ENCODE measurements at regions not wholly inside any gene's neighbourhood (a gene's known extent, or its start where the extent isn't known, plus 50 kb on each side); places are given as distances from the start of the nearest gene placed in this dataset.

- intact Hi-C loops (cut with DNase I), result no loop called here
- Histone ChIP-seq H3K9me3 (no peaks in the 10 kb centered on the region), H3K4me1 (no peaks in the 10 kb centered on the region), H3K36me3 (no peaks in the 10 kb centered on the region), H3K27me3 (ENCODE audit: low read depth) (no peaks in the 10 kb centered on the region), H3K4me3 (no peak overlapping the region), H3K27ac (no peak overlapping the region)
- no peak for TF ChIP-seq CTCF (IDR thresholded peaks at IDR 0.05)
- no peak for DNase-seq
- ATAC-seq, result no peak
Observed at GRCh38 chr20:11467436-11467835, 450.3 kb upstream of the BTBD3 start.

GRCh38 chr20:11468880-11469279 is 448.8 kb upstream of the BTBD3 start:
- Histone ChIP-seq H3K4me3 (no peak overlapping the region), H3K27ac (no peak overlapping the region), H3K9me3 (no peaks in the 10 kb centered on the region), H3K36me3 (no peaks in the 10 kb centered on the region), H3K4me1 (no peaks in the 10 kb centered on the region), H3K27me3 (ENCODE audit: low read depth) (no peaks in the 10 kb centered on the region)
- no peak for TF ChIP-seq CTCF (IDR thresholded peaks at IDR 0.05)
- no peak for DNase-seq
- intact Hi-C loops (cut with DNase I), result no loop called here
- ATAC-seq, result no peak

GRCh38 chr20:11469795-11470435 is 447.8 kb upstream of the BTBD3 start:
- intact Hi-C loops (cut with DNase I), result no loop called here
- H3K4me1 ChIP-seq, result no peaks in the 10 kb centered on the region
- no peak for ATAC-seq

GRCh38 chr20:11473983-11474382 is 443.7 kb upstream of the BTBD3 start:
- H3K9me3 ChIP-seq, result no peaks in the 10 kb centered on the region
- H3K27me3 ChIP-seq (ENCODE audit: low read depth), result no peaks in the 10 kb centered on the region
- no peak overlapping the region for H3K27ac ChIP-seq
- ATAC-seq, result no peak
- no peak overlapping the region for H3K4me3 ChIP-seq
- no peak for DNase-seq
- intact Hi-C loops (cut with DNase I), result no loop called here
- H3K36me3 ChIP-seq, result no peaks in the 10 kb centered on the region
- H3K4me1 ChIP-seq, result no peaks in the 10 kb centered on the region
- no peak for TF ChIP-seq CTCF (IDR thresholded peaks at IDR 0.05)

More at GRCh38 chr20:11469795-11470435, 447.8 kb upstream of the BTBD3 start:
- TF ChIP-seq CTCF (IDR thresholded peaks at IDR 0.05), result no peak
- no peak for DNase-seq
- H3K9me3 ChIP-seq, result no peaks in the 10 kb centered on the region
- H3K27me3 ChIP-seq (ENCODE audit: low read depth), result no peaks in the 10 kb centered on the region
- H3K27ac ChIP-seq, result no peak overlapping the region
- no peaks in the 10 kb centered on the region for H3K36me3 ChIP-seq
- H3K4me3 ChIP-seq, result no peak overlapping the region

- Histone ChIP-seq H3K27ac (no peak overlapping the region), H3K9me3 (no peaks in the 10 kb centered on the region), H3K4me1 (no peaks in the 10 kb centered on the region), H3K36me3 (no peaks in the 10 kb centered on the region), H3K27me3 (ENCODE audit: low read depth) (no peaks in the 10 kb centered on the region), H3K4me3 (no peak overlapping the region)
- intact Hi-C loops (cut with DNase I), result no loop called here
- ATAC-seq, result no peak
- no peak for DNase-seq
- TF ChIP-seq CTCF (IDR thresholded peaks at IDR 0.05), result no peak
Observed at GRCh38 chr20:11483697-11484096, 434.0 kb upstream of the BTBD3 start.
